GM19351 (cell line): ENCODE measurements at regions not wholly inside any gene's neighbourhood (a gene's known extent, or its start where the extent isn't known, plus 50 kb on each side); places are given as distances from the start of the nearest gene placed in this dataset.

Source experiments
- ATAC-seq: cut with Tn5 transposase; IDR thresholded peaks from one replicate; pipeline ENCODE4 v1.9.1; 2021; ENCODE audit warnings: mild to moderate bottlenecking, moderate library complexity; ENCODE audit not compliant: unreplicated experiment

DNA sequence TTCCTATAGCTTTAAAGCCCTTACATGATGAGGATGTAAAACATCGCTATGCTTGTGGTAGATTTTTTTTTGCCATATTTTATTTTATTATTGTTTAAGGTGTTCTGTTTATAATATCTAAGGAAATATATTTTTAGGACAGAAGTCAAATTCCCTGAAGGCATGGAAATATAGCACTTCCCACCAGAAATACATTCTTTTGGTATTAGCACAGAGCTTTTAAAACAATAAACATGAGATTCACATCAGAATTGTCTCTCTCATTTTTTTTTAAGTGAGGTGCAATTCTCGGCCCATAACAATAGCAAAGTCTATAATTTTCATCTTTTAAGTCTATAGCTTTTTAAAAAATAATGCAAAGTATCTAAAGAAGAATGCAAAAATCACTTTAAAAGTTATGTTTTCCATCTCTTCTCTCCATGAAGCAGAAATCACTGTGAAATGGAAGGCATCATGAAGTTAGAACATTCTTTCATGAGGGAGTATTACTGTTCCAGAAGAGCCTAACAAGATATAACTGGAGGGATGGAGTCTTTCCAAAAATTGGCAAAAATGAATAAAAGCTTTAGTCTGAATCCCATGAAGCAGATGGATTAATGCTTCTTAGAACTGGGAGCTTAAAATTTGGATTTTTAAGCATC lies 283.6 kb upstream of the TRIB2 start:
- ATAC-seq, result no peak

GRCh38 chr2:12433626-12433990 lies 283.1 kb upstream of the TRIB2 start:
- ATAC-seq, result no peak

GRCh38 chr2:12434630-12435098 lies 282.1 kb upstream of the TRIB2 start:
- ATAC-seq, result no peak

- no peak for ATAC-seq
Observed at GRCh38 chr2:12435430-12436222, 281.1 kb upstream of the TRIB2 start.

DNA sequence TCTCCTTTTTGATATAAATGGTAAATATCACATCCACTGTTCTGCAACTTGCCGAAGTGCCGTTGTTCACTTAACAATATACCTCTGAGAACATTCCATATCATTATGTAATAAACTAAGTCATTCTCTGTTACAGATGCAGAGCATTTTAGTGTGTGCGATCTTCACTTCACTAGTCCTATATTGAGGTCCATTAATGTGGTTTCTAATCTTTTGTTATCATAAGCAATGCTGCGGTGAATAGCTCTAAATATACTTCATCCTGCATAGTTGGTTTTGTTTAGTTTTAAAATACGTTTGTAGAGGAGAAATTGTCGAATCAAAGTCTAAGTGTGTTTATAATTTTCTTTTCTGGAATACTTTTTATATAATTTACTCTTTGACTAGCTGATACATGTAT lies 280.3 kb upstream of the TRIB2 start:
- ATAC-seq, result no peak

DNA sequence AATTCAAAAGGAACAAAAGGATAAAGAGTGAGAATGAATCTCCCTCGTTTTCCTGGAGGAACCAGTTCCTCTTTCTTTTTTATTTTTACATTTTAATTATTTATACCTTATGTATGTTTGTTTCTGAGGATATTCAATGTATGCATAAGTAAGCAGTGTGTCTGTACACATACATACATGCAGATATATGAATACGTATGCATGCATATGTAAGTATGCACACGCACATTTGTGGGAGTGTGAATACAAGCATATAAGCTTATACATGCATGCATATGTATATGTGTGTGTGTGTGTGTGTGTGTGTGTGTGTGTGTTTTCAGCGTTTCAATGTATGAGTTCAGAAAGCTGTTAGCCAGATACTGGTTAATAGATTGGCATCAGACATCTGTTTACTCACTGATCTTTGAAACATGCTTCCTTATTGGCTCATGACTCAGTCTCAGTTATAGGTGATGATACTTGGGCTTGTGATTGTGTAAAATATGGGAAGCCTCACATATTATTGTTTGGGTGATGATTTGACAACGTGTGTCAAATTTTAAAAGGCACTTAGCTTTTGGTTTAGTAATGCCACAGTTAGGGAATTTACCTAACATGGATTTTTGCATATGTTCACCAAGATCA lies 279.7 kb upstream of the TRIB2 start:
- ATAC-seq, result no peak

GRCh38 chr2:12440731-12441130 lies 276.0 kb upstream of the TRIB2 start:
- ATAC-seq, result no peak

DNA sequence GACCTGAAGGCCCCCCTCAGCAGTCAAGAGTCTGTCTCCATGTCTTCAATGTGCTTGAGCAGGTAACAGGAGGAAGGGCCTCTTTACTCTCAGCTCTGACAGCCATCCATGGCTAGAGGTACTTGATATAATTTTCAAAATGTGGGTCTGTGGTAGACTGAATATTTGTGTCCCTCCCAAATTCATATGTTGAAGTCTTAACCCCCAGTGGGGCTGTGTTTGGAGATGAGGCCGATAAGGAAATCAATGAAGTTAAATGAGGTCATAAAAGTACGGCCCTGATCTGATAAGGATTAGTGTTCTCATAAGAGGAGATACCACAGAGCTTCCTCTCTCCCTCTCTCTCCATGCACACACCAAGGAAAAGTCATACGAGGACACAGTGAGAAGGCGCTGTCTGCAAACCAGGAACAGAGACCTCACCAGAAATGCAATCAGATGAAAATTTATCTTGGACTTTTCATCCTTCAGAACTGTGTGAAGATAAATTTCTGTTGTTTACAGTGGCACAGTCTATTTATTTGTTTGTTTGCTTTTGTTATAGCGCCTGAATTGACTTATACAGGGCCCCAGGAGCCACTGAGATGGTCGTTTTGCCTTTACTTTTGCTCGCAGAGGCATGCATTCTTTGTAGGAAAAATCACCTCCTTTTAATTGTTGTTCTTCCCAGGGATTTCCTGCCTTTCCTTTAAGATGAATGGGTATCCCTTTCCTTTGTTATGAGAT lies 274.8 kb upstream of the TRIB2 start:
- ATAC-seq, result no peak

DNA sequence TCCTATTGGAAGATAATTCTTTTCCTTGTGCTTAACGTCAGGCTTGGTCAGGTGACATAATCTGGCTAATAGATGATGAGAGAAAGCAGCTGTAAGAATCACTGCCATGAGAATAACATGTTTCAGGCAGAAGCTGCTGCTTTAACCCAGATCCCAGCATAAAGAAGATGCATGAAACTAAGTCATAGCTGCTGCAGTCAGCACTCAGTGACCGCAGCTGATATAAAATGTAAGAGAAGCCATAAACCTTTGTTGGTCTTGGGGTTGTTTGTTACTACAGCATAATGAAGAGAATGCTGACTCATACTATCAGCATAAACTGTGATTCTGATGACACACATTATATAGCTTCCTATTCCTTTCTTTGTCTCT lies 274.3 kb upstream of the TRIB2 start:
- no peak for ATAC-seq

DNA sequence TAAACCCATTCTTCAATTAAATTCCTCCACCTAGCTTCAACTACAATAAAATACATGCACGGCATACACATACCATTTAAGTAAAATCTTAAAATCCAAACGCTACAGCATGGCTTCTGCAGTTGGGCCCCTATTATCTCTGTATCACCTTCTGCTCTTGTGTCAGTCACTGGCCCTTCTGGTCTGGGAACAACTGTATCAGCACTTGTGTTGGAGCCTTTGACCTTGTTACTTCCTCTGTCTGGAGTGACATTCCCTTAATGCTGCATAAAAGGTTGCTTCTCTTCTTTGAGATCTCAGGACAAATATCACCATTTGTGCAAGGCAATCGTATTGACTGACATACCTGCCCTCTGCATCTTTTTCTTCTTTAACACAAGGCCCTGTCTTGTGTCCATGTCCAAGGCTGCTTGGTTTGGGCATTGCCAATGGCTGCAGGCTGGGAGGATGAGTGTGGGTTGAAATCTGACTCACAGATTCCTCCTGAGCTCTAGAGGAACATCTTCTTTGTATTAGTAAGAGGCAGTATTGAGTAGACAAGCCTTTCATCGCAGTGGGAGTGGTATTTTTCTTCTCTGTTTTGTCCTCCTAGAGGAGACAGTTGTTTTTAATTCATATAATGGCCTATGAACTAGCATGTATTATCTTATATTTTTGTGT lies 267.8 kb upstream of the TRIB2 start:
- ATAC-seq, result no peak

DNA sequence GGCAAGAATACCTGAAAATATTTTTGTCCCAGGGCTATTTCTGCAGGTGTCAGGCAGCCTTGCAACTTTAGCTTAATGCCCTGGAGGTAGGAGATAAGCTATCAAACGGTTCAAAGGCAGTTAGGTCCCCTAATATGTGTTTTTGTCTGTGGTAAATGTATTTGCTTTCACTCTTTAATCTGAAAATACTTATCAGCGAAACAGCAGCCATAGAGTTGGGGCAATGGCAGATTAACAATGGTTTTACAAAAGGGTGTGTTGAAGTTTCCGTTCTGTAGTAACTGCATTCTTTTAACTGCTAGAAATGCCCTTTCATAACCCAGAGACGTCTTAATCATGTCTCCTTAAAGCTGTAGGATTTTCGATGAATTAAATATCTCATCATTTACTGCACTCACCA lies 265.0 kb upstream of the TRIB2 start:
- ATAC-seq, result no peak

- no peak for ATAC-seq
Observed at GRCh38 chr2:12452185-12452584, 264.6 kb upstream of the TRIB2 start.

- no peak for ATAC-seq
Observed at GRCh38 chr2:12453731-12454130, 263.0 kb upstream of the TRIB2 start.

- ATAC-seq, result no peak
Observed at GRCh38 chr2:12455661-12456060, 261.1 kb upstream of the TRIB2 start.

DNA sequence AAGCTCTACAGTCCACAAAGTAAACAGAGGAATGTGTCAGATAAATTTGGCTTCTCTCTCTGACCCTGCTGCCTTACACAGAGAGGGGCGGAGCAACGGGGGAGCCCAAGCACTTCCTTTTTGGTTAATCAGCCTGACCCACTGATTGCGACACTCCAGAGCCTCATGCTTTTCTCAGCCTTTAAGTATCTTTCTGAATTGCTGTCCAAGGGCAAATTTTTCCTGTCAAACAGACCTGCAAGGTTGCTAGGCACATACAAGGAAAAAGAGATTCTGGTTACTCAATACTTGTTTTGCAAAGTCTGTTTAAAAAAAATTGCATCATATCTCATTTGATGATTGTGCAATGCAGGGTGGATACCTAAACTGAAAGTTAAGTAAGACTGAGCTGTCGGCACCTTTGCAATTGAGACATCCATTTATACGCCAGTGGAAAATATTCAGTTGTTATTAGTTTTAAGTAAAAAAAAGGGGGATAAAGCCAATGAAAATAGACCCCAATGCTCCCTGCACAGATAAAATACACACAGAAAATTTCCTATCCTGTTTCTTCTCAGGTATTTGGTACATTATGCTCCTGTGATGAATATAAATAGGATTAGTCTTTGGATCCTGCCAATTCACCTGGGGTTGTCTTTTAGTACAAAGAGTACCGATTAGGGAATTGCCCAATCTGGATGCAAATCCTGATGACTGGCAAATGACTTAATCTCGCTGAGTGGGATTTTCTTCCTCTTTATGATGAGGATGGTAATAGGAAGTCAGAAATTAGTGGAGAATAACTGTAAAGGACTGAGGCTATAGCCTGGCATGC lies 260.2 kb upstream of the TRIB2 start:
- peak; percentile 99 for ATAC-seq

DNA sequence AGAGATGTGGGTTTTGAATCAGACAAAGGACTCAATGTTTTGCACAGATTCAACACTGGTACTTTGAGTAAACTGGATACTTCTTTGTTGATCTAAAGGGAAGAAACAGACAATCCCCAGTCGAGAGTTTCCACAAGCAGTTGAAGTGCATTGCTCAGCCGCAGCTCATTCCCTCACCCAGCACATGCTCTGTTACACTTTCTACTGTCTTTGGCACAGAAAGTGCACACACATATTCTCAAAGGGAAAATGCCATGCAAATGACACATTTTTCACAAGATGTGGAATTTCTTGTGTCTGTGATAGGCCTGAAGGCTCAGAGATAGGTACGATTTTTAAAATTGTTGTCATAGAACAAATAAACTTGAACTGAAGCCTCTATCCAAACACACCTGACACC lies 258.9 kb upstream of the TRIB2 start:
- ATAC-seq, result no peak

DNA sequence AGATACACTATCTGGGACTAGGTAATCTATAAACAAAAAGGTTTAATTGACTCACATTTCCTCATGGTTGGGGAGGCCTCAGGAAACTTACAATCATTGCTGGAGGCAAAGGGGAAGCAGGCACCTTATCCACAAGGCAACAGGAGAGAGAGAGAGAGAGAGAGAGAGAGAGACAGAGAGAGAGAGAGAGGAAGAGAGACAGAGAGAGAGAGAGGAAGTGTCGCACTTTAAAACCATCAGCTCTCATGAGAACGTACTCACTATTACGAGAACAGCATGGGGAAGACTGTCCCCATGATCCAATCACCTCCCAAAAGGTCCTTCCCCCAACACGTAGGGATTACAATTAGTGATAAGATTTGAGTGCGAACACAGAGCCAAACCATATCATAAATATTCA lies 253.5 kb upstream of the TRIB2 start:
- no peak for ATAC-seq

GRCh38 chr2:12465631-12466135 lies 251.1 kb upstream of the TRIB2 start:
- no peak for ATAC-seq

DNA sequence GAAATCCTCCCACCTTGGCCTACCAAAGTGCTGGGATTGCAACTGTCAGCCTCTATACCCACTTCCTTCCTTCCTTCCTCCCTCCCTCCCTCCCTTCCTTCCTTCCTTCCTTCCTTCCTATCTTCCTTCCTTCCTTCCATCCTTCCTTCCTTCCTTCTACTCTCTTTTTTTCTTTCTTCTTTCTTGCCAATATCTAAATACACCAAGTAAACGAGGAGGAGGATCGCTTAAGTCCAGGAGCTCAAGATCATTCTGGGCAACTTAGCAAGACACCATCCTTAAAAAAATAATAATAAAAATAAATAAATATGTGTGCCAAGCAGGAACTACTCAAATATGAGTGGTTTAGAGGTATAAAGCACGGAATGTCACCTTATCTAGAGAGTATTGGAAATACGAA lies 249.4 kb upstream of the TRIB2 start:
- ATAC-seq, result no peak

DNA sequence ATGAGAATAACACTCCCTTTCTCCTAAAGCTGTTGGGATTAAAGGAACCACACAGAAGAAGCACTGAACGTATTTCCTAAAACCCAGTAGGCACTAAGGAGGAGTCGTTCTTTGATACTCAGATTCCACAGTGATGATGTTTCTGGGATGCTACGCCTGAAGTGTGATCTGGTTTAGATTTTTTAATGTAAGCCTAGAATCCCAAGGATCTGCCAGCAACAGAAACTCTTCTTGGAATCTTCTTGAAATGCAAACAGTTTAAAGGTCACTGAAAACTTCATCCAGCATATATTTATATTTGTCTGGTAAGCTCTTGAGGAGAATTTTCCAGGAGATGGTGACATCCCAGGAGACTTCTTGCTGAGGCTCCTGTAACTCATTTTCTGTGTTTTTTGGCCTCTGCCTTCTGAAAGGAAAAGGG lies 247.6 kb upstream of the TRIB2 start:
- no peak for ATAC-seq
